Ovary (tissue), 3 donors: ENCODE measurements at regions not wholly inside any gene's neighbourhood (a gene's known extent, or its start where the extent isn't known, plus 50 kb on each side); places are given as distances from the start of the nearest gene placed in this dataset.

Experiments
- POLR2A ChIP-seq: fragments of 450-650 bp; IDR thresholded peaks from one replicate; pipeline ENCODE4 v1.6.1; 2017; ENCODE audit warnings: antibody characterized with exemption, mild to moderate bottlenecking, moderate library complexity
- TF ChIP-seq, protein P1 (sequence below), 3 donors: fragments of 450-650 bp in 2 of 3; fragments of 200-600 bp in 1 of 3; IDR thresholded peaks; one replicate each; pipeline versions ENCODE4 v1.5.1 to v1.8.0; 2016 to 2022; ENCODE audit warnings: antibody characterized with exemption in 3 of 3, mild to moderate bottlenecking in 1 of 3
- donor health status: DM: no; HTN: no; CAD: no.

- TF ChIP-seq, protein P1, sequence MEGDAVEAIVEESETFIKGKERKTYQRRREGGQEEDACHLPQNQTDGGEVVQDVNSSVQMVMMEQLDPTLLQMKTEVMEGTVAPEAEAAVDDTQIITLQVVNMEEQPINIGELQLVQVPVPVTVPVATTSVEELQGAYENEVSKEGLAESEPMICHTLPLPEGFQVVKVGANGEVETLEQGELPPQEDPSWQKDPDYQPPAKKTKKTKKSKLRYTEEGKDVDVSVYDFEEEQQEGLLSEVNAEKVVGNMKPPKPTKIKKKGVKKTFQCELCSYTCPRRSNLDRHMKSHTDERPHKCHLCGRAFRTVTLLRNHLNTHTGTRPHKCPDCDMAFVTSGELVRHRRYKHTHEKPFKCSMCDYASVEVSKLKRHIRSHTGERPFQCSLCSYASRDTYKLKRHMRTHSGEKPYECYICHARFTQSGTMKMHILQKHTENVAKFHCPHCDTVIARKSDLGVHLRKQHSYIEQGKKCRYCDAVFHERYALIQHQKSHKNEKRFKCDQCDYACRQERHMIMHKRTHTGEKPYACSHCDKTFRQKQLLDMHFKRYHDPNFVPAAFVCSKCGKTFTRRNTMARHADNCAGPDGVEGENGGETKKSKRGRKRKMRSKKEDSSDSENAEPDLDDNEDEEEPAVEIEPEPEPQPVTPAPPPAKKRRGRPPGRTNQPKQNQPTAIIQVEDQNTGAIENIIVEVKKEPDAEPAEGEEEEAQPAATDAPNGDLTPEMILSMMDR (IDR thresholded peaks at IDR 0.05), result no peak
- TF ChIP-seq POLR2A, result no peak
Measured at GRCh38 chrX:9355739-9356138, 109.1 kb upstream of the TBL1X start.
